Activated T-helper 2 cell treated with anti-CD3 and anti-CD28 coated beads, Interferon-gamma antibody, Interleukin-2, Interleukin-4, amounts not matched to agents 10 μg/mL and 5 μg/mL and 100 μg/mL, durations not matched to agents 14 hours and 24 hours and 36 hours (primary cell): ENCODE measurements at regions not wholly inside any gene's neighbourhood (a gene's known extent, or its start where the extent isn't known, plus 50 kb on each side); places are given as distances from the start of the nearest gene placed in this dataset.

ENCODE experiments used
- DNase-seq: peaks from one replicate; pipeline ENCODE4 v3.0.0; 2021; ENCODE audit warnings: low spot score
- H3K27ac Mint-ChIP-seq: one replicate; pipeline ENCODE4 v1.8.0; 2021; ENCODE audit warnings: mixed read lengths
- H3K27me3 Mint-ChIP-seq: one replicate; pipeline ENCODE4 v1.8.0; 2021; ENCODE audit warnings: low read depth, mixed read lengths
- H3K36me3 Mint-ChIP-seq: one replicate; pipeline ENCODE4 v1.8.0; 2021; ENCODE audit warnings: low read depth, mixed read lengths
- H3K4me1 Mint-ChIP-seq: one replicate; pipeline ENCODE4 v1.8.0; 2021; ENCODE audit warnings: low read depth, mixed read lengths
- H3K4me3 Mint-ChIP-seq: one replicate; pipeline ENCODE4 v1.8.0; 2021; ENCODE audit warnings: low read depth, mild to moderate bottlenecking, moderate library complexity, mixed read lengths
- H3K9me3 Mint-ChIP-seq: one replicate; pipeline ENCODE4 v1.8.0; 2021; ENCODE audit warnings: mixed read lengths
- intact Hi-C: fragments of 100-400 bp; cut with micrococcal nuclease; formaldehyde crosslinking; loops from one replicate; pipeline ENCODE4 v1.15.1; 2023

DNA sequence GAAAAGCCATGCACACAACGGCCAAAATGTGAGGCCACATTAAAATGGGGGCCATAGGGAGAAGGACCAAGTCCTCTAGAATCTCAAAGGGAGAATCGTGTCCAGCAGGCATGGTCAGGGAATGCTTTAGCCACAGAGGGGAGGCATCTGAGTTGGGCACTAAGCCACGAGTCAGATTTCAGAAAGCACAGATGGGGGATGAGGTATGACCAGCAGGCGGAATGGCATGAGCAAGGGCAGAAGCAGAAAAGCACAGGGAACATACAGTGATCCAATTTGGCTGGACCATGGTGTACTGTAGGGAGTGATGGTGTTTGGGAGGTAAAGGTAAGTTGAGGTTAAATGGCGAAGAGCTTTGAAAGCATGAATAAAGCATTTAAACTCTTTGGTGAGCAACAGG lies 214.6 kb downstream of the TLE1 start:
- Mint-ChIP-seq H3K4me3 (no peak overlapping the region), H3K27me3 (no peaks in the 10 kb centered on the region), H3K36me3 (no peaks in the 10 kb centered on the region), H3K27ac (no peak overlapping the region), H3K9me3 (peaks cover 4% of the 10 kb centered on the region), H3K4me1 (no peaks in the 10 kb centered on the region)
- intact Hi-C loops, result no loop called here
- no peak for DNase-seq

DNA sequence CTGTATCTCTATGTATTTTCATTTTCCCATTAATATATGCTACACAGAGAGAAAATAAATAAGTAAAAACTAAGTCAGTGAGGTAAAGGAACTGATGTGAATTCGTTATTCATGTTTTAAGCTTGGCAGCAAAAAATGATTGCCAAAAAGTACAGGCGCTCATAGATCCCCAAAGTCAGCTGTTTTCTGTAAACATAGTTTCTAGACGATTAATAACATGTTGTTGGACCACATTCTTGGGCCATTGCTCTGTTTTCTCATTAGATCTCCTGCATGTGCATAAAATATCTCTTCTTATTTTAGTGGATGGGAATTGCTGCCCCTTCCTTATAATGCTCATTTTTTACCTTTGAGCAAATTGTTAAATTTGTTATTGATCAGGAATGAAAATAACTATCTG lies 215.2 kb downstream of the TLE1 start:
- intact Hi-C loops, result no loop called here
- H3K27me3 Mint-ChIP-seq, result no peaks in the 10 kb centered on the region
- H3K9me3 Mint-ChIP-seq, result peaks cover 8% of the 10 kb centered on the region
- DNase-seq, result no peak
- no peak overlapping the region for H3K4me3 Mint-ChIP-seq
- no peaks in the 10 kb centered on the region for H3K36me3 Mint-ChIP-seq
- H3K27ac Mint-ChIP-seq, result no peak overlapping the region
- no peaks in the 10 kb centered on the region for H3K4me1 Mint-ChIP-seq

DNA sequence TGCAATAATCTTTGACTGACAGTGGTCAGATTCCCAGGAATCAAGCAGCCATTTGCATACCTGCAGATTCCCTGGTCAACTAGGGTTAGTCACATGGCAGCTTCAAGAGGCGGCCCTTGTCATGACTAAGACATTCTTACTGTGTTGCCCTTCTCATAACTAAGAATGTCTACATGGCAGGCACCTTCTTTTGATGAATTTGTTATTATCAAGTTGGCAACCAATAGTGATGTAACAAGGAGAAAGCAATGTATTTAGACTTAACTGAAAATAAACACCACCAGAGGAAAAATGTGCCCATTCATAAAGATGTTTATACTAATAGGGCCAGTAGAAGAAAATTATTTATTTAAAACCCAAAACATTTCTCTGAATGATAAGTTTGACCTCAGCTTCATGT lies 215.6 kb downstream of the TLE1 start:
- Mint-ChIP-seq H3K27me3 (no peaks in the 10 kb centered on the region), H3K27ac (no peak overlapping the region), H3K36me3 (no peaks in the 10 kb centered on the region), H3K4me1 (no peaks in the 10 kb centered on the region), H3K4me3 (no peak overlapping the region), H3K9me3 (peaks cover 8% of the 10 kb centered on the region)
- DNase-seq, result no peak
- intact Hi-C loops, result no loop called here

DNA sequence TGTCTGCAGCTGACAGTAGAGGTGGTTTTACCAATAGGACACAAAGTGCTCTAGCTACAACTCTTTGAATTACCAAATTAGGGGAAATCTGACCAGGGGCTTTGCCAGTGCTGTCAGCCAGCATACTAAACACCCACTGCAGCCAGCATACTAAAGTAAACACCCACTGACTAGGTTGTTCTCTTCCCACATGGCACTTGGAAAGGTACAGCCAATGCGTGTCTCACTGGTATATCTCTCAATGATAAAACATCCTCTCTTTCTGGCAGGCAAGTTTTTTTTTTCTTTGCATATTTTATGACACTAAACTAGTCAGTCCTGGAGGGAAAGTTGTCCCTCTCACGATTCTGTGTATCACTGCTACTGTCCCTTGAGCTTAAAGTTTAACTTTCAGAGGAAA lies 216.1 kb downstream of the TLE1 start:
- Mint-ChIP-seq H3K4me1 (no peaks in the 10 kb centered on the region), H3K27me3 (no peaks in the 10 kb centered on the region), H3K36me3 (no peaks in the 10 kb centered on the region), H3K9me3 (peaks cover 8% of the 10 kb centered on the region), H3K27ac (no peak overlapping the region), H3K4me3 (no peak overlapping the region)
- DNase-seq, result no peak
- intact Hi-C loops, result no loop called here

DNA sequence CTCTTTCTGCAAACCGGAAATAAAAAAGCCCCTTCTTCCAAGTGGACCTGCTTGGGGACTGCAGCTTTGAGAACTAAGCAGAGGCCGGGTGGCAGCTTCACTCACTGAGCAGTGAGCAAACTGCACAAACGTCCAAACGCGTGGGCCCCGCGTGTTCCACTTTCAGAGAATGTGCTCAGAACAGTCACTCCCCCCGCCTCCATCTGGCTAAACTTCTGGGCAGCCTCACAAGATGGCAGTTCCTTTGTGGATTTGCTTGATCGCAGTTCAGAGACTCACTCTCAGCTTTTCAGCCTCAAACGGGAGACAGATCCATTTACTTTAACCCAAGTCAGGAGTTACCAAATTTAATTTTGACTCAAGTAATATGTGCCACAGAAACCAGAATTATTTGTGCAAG lies 216.6 kb downstream of the TLE1 start:
- H3K4me3 Mint-ChIP-seq, result no peak overlapping the region
- no peaks in the 10 kb centered on the region for H3K36me3 Mint-ChIP-seq
- H3K9me3 Mint-ChIP-seq, result peaks cover 8% of the 10 kb centered on the region
- no peaks in the 10 kb centered on the region for H3K27me3 Mint-ChIP-seq
- intact Hi-C loops, result no loop called here
- H3K4me1 Mint-ChIP-seq, result no peaks in the 10 kb centered on the region
- no peak overlapping the region for H3K27ac Mint-ChIP-seq
- no peak for DNase-seq

DNA sequence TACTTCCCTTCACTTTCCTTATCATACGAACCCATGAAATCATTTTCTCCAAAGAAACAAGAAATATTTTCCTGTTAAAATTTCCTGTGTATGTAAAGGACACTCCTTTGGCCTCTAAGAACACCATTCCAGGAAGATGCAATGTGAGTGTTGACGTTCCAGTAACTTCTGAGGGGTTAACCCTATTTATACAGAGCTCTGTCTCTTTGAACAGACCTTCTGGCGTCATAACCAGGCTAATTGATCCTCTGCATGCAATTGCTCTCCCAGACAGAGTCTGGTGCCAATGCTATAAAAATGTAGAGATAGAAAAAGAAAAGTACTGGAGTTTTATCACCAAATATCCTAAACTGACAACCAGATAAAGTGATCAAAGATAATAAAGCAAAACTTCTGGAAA lies 218.5 kb downstream of the TLE1 start:
- H3K27me3 Mint-ChIP-seq, result no peaks in the 10 kb centered on the region
- no peak overlapping the region for H3K4me3 Mint-ChIP-seq
- intact Hi-C loops, result no loop called here
- H3K36me3 Mint-ChIP-seq, result no peaks in the 10 kb centered on the region
- no peak overlapping the region for H3K27ac Mint-ChIP-seq
- peaks cover 8% of the 10 kb centered on the region for H3K9me3 Mint-ChIP-seq
- no peaks in the 10 kb centered on the region for H3K4me1 Mint-ChIP-seq
- no peak for DNase-seq

DNA sequence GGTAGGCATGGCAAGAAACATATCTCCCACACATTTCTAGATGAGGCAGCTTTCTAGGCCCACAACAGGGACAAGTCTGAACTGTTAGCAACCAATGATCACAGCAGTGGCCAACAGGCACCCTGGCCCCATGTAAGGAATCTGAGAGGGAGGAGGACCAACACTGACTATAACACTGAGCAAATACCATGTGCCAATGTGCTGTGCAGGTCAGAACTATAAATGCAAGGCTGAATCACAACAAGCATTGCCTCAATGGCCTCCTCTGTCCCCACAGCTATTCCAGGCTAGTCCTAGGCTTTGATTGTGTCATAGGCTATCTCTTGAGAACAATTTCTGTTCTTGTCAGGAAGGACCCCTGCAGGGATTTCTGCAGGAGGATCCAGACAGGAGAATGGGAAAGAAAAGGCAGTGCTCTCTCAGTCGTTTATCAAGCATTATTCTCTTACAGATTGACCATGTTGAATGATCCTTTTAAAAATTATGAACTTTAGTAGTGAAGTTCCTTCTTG lies 221.2 kb downstream of the TLE1 start:
- intact Hi-C loops, result no loop called here
- no peaks in the 10 kb centered on the region for H3K4me1 Mint-ChIP-seq
- no peak for DNase-seq
- H3K27me3 Mint-ChIP-seq, result no peaks in the 10 kb centered on the region
- peaks cover 4% of the 10 kb centered on the region for H3K9me3 Mint-ChIP-seq
- no peaks in the 10 kb centered on the region for H3K36me3 Mint-ChIP-seq
- H3K27ac Mint-ChIP-seq, result no peak overlapping the region
- no peak overlapping the region for H3K4me3 Mint-ChIP-seq

DNA sequence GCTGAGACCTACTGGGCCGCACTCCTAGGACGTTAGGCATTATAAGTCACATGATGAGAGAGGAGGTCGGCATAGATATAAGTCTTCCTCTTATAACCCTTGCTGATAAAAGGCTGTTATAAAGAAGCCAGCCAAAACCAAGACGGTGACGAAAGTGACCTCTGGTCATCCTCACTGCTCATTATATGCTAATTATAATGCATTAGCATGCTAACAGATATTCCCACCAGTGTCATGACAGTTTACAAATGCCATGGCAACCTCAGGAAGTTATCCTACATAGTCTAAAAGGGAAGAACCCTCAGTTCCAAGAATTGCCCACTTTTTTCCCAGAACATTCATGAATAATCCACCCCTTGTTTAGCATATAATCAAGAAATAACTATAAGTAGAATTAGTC lies 222.4 kb downstream of the TLE1 start:
- no peak for DNase-seq
- Mint-ChIP-seq H3K27me3 (no peaks in the 10 kb centered on the region), H3K9me3 (peaks cover 4% of the 10 kb centered on the region), H3K4me3 (no peak overlapping the region), H3K4me1 (no peaks in the 10 kb centered on the region), H3K36me3 (no peaks in the 10 kb centered on the region), H3K27ac (no peak overlapping the region)
- intact Hi-C loops, result no loop called here

DNA sequence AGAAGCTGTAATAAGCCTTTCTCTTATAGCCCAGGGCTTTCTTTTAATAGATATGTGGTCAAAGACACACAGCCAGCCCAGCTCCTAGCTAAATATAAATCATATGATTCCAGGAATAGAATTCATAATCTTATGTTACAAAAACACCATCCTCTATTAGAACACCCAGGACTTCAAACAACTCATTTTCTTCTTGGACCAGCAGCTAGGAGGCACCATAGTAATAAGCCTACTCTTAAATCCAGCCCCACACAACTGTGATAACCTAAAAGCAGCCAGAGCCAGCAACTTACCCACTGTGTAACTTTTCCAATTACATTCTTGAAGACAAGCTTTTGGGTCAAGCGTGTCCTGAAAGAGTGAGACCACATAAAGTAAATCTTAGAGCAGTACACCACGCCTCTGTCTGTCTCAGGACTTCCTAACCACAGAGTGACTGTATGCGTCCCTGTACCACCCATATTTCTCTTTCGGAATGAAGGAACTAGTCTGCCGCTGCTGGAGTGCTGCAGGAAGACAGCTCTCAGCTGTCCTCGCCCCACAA lies 223.8 kb downstream of the TLE1 start:
- peaks cover 4% of the 10 kb centered on the region for H3K9me3 Mint-ChIP-seq
- no peak overlapping the region for H3K4me3 Mint-ChIP-seq
- H3K36me3 Mint-ChIP-seq, result no peaks in the 10 kb centered on the region
- intact Hi-C loops, result no loop called here
- no peaks in the 10 kb centered on the region for H3K27me3 Mint-ChIP-seq
- no peaks in the 10 kb centered on the region for H3K4me1 Mint-ChIP-seq
- no peak overlapping the region for H3K27ac Mint-ChIP-seq
- DNase-seq, result no peak

DNA sequence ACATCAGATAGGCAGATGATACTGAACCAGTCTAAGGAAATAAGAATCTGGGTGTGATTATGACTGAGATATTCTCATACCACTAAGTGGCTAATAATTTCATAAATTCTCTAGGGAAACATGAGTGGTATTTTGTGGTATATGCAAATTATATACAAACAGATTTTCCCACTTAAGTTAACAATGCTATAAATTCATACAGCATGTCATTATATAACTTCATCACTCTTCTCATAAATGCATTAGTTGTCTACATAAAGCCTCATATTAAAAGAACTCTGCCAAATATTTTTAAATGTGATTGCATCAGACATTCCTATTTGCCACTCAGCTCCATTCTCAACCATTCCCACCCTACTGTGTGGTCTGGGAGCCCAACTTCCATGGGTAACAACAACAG lies 226.5 kb downstream of the TLE1 start:
- no peaks in the 10 kb centered on the region for H3K9me3 Mint-ChIP-seq
- no peak for DNase-seq
- intact Hi-C loops, result no loop called here
- H3K27me3 Mint-ChIP-seq, result no peaks in the 10 kb centered on the region
- H3K36me3 Mint-ChIP-seq, result no peaks in the 10 kb centered on the region
- H3K4me1 Mint-ChIP-seq, result no peaks in the 10 kb centered on the region
- H3K4me3 Mint-ChIP-seq, result no peak overlapping the region
- H3K27ac Mint-ChIP-seq, result no peak overlapping the region

DNA sequence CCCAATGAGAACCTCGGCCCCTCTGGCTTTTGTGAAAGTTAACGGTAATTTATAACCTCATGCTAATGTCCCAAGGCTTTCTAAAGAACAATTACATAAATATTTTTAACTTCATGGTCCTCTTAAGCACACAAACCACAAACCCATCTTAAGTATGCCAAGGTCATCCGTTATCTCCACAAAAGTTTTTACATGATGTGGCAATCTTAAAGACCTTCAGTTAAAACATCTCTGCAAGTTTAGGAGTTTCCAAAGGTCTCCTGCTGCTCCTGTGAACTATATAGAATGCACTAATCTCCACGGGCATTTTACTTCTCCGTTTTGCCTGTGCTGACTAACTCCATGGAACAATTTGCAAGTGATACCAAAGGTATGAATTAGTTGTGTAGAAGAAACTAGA lies 228.2 kb downstream of the TLE1 start:
- no peaks in the 10 kb centered on the region for H3K36me3 Mint-ChIP-seq
- H3K27ac Mint-ChIP-seq, result no peak overlapping the region
- no peaks in the 10 kb centered on the region for H3K9me3 Mint-ChIP-seq
- DNase-seq, result no peak
- intact Hi-C loops, result no loop called here
- no peak overlapping the region for H3K4me3 Mint-ChIP-seq
- H3K27me3 Mint-ChIP-seq, result no peaks in the 10 kb centered on the region
- H3K4me1 Mint-ChIP-seq, result no peaks in the 10 kb centered on the region

DNA sequence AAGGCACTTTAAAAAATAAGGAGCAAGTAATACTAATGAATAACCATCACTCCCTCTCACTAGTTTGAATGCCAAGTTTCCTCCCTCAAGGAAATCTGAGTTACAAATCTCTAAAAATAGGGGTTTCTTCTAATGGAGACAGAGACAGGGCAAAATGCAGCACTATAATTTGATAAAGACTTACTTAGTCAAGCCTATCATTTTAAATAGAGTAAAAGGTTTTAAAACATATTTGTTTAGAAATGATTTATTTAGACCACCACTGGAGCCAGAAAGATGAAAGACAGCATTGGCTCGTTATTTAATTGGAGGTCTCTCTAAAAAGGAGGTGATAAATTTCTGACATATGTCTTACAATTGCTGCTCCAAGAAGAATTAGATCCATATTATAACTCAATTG lies 228.7 kb downstream of the TLE1 start:
- H3K27ac Mint-ChIP-seq, result no peak overlapping the region
- no peaks in the 10 kb centered on the region for H3K36me3 Mint-ChIP-seq
- no peak for DNase-seq
- no peak overlapping the region for H3K4me3 Mint-ChIP-seq
- H3K27me3 Mint-ChIP-seq, result no peaks in the 10 kb centered on the region
- no peaks in the 10 kb centered on the region for H3K9me3 Mint-ChIP-seq
- intact Hi-C loops, result no loop called here
- H3K4me1 Mint-ChIP-seq, result no peaks in the 10 kb centered on the region

DNA sequence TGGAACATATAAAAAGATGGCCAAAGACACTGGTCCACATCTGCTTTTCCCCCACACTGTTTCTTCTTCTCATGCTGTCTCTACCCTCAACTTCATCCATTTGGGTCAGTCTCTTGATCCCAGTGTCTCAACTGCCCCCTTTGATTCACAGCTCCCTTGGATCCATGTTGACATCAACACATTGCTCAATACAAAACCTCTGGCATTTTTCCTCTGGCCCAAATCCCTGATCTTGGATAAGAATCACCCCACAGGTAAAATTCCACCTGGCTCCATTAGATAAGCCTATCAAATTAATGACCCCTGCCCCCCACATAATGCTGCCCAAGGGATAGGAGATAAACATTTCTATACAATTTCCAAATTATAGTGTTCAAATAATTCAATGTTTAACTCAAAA lies 229.8 kb downstream of the TLE1 start:
- H3K36me3 Mint-ChIP-seq, result no peaks in the 10 kb centered on the region
- no peak for DNase-seq
- H3K27ac Mint-ChIP-seq, result no peak overlapping the region
- no peaks in the 10 kb centered on the region for H3K4me1 Mint-ChIP-seq
- H3K4me3 Mint-ChIP-seq, result no peak overlapping the region
- no peaks in the 10 kb centered on the region for H3K9me3 Mint-ChIP-seq
- no peaks in the 10 kb centered on the region for H3K27me3 Mint-ChIP-seq
- intact Hi-C loops, result no loop called here

DNA sequence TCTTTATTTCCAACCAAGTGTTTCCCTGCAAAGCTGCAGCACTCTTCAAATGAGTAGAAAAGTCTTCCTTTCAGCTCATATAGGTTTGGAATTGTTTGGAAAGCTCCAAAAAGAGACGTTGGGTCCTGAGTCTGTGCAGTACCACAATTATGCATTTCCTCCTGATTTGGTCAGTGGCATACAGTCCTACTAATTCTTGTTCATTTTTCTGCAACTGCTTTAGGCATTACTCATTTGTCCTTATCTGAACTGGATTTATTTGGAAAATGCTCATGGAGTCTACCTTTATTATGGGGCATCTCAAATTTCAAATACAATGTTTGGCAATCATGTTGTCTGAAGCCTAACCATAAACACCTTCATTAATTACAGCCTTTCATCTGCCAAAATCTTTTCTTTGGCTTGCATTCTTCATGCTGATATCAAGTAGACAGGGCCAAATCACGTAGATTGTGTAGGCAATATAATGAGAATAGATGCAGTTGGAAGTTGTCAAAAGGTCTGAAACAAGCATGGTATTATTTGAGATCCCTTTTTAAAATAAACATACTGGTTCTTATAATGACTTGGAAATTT lies 232.8 kb downstream of the TLE1 start:
- no peaks in the 10 kb centered on the region for H3K27me3 Mint-ChIP-seq

More for the DNA sequence above, 232.8 kb downstream of the TLE1 start:
- H3K4me1 Mint-ChIP-seq, result no peaks in the 10 kb centered on the region
- H3K27ac Mint-ChIP-seq, result no peak overlapping the region
- H3K4me3 Mint-ChIP-seq, result no peak overlapping the region
- intact Hi-C loops, result no loop called here
- no peak for DNase-seq
- H3K36me3 Mint-ChIP-seq, result no peaks in the 10 kb centered on the region
- peaks cover 4% of the 10 kb centered on the region for H3K9me3 Mint-ChIP-seq
